Activated CD4-positive, alpha-beta T cell treated with anti-CD3 and anti-CD28 coated beads, Interleukin-2, amount 50 U/mL, for 16 hours (primary cell): ENCODE measurements at regions not wholly inside any gene's neighbourhood (a gene's known extent, or its start where the extent isn't known, plus 50 kb on each side); places are given as distances from the start of the nearest gene placed in this dataset.
"Not testable (repeated sequence)": the region's sequence is repeated elsewhere in the genome, so short reads cannot be mapped to it uniquely, and the experiment has no call there.

Source experiments
- DNase-seq: peaks from one replicate; pipeline ENCODE4 v3.0.0-alpha.2; 2020

DNA sequence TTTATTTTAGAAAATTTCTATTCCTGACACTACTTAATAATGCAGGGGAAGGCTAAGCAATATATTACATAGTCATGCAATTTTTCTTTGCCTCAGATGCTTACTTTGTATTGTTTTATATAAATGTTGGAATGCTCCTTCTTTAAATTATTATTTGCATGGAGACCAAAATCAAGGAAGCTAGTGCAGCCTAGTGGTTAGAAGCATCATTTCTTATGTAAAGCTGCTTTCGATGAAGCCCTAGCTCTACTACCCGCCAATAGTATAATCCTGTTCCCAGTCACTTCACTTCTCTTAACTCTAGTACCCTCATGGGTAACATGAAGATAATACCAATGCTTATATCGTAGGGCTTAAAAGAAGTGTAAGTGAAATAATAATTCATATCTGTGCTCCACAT, 198.9 kb downstream of the LRATD1 start:
- no peak for DNase-seq

DNA sequence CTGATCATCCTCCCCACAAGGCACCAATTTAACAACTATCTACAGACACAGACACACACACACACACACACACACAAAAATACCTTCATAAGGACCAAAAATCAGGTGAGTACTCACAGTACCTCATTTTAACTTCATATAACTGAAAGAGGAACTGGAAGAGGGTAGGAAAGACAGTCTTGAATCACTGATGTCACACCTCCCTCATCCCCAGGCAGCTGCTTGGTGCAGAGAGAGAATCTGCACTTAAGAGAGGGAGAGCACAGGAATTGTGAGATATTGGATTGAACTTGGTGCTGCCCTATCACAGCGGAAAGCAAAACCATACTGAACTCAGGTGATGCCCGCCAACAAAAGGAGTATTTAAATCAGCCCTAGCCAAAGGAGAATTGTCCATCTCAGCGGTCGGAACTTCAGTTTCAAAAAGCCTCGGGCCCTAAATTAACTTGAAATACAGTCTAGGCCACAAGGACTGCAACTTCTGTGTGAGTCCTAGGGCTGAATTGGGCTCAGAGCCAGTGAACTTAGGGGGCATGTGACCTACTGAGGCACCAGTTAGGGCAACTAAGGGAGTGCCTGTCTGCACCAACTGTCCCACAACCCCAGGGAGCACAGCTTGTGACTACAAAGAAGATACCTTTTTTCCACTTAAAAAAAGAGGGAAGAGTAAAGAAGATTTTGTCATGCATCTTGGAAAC, 211.1 kb downstream of the LRATD1 start:
- DNase-seq, result no peak

GRCh38 chr2:14855751-14856150, 223.2 kb downstream of the LRATD1 start:
- no peak for DNase-seq

- DNase-seq, result no peak
Measured at GRCh38 chr2:14861181-14861580, 228.7 kb downstream of the LRATD1 start.

- no peak for DNase-seq
Measured at GRCh38 chr2:14866736-14867352, 234.3 kb downstream of the LRATD1 start.

GRCh38 chr2:14867853-14868252, 235.3 kb downstream of the LRATD1 start:
- DNase-seq, result no peak

DNA sequence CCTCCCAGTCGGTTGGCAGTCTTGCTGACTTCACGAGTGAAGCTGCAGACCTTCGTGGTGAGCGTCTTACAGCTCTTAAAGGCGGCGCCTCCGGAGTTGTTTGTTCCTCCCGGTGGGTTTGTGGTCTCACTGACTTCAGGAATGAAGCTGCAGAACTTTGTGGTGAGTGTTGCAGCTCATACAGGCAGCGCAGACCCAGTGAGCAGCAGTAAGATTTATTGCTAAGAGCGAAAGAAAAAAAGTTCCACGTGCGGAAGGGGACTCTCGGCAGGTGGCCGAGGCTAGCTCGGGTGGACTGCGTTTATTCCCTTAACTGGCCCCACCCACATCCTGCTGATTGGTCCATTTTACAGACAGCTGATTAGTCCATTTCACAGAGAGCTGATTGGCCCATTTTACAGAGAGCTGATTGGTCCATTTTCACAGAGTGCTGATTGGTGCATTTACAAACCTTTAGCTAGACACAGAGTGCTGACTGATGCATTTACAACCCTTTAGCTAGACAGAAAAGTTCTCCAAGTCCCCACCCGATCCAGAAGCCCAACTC, 240.3 kb downstream of the LRATD1 start:
- peak; percentile 3 for DNase-seq

GRCh38 chr2:14881651-14882327, 249.3 kb downstream of the LRATD1 start:
- DNase-seq, result no peak

GRCh38 chr2:14884651-14885050, 252.1 kb downstream of the LRATD1 start:
- DNase-seq, result no peak

- DNase-seq, result no peak
Measured at GRCh38 chr2:14891546-14891945, 259.0 kb downstream of the LRATD1 start.

DNA sequence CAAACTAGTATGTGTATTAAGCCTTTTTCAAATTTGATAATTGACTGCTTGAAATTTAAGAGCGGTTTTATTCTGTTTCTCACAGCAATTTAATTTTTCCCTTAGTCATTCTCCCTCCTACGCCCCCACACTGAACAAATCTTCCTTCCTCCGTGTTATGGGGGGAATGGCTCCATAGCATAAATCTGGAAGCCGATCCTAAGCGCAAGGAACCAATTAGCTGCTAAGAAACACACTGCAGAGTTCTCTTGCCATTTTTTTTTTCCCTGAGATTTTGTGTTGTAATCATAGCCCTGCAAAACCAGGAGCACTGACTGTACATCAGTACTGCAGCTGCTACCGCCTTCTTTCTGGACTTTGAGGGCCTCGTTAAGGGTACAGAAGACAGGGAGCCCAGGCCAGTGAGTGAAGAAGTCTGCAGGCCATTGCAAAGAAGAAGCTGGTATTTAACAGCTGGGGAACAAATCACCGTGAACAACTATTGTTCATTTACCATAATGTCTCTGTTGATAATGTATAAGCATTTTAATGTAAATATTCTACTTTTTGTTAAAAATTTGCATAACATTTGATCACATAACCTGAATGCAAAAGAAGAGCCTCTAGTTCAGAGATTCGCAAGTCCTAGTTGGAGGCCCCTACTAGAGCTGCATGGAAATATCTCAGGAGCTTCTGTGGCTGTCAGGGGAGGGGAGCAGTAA, 264.0 kb downstream of the LRATD1 start:
- no peak for DNase-seq

DNA sequence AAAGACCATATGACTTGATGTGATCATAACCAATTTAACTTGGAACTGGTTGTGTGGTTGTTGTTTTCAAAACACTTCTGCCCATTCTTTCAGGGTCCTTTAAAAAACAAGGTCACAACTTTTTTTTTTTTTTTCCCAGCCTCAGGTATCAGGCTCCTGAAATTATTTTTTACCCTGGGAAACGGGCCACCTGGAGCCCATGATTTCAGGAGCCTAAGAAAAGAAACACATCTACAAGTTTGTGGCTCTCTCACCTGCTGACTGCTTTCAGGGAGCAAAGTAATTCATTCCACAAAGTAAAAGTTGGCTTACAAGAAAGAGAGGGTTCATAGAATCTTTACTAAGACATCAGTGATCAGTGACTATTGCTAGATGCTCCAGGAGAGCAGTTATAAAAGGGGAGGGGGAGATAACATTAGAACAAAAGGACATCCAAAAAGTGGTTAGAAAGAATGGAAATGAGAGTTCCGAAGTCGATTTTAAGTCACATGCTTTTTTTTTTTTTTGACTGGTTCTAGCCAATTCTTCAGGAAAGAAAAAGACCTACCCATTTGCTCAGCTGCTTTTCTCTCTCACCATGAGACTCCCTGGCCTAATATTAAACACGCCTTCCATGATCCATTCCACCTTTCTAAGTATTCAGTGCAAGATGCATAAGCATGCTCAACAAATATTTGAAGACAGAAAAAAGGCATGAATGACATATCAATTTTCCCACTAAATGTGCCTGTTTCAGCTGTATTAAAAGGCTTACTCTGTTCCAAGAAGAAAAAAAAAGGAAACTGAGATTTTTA, 267.3 kb downstream of the LRATD1 start:
- DNase-seq, result no peak

- DNase-seq, result no peak
Measured at GRCh38 chr2:14901737-14902136, 269.2 kb downstream of the LRATD1 start.

DNA sequence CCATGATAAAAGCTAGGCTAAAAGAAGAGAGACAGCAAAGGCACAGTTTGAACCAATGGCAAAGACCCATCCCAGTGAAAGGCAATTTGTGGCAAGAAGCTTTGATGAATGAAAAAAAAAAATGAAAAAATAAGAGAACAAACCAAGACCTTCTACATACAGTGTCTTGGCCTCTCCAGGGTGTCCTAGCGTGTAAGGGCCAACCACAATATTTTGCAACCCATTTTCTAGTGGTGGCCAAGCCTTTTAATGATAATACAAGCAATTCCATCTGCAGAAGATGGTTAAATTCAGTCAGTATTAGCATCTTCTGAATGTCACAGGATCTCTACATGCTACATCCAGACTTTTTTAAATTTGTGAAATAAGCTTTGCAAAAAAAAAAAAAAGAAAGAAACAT, 270.4 kb downstream of the LRATD1 start:
- no peak for DNase-seq

- DNase-seq, result peak; percentile 74
Measured at GRCh38 chr2:14903709-14904374, 271.3 kb downstream of the LRATD1 start.

- not testable (repeated sequence) for DNase-seq
Measured at GRCh38 chr2:14904378-14904777, 271.9 kb downstream of the LRATD1 start.

GRCh38 chr2:14905571-14905970, 273.1 kb downstream of the LRATD1 start:
- DNase-seq, result no peak

GRCh38 chr2:14907014-14907612, 274.6 kb downstream of the LRATD1 start:
- DNase-seq, result no peak

DNA sequence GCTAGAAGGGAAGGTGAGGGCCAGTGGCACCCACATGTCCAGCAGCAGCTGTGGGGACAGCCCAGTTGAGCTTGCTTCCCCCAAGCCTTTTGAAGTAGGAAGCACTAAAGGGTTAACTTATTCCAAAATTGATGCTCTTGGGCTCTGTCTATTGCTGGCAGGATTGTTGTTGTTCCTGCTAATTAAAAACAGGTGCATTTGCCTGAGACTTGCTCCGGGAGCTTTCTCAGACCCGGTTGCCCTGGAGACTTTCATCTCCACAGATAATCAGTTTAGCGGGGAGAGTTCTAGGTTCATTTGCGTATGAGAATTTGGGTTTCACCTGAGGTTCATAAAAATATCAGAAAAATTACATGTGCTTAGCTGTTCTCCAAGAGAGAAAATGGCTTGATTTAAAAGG, 277.3 kb downstream of the LRATD1 start:
- no peak for DNase-seq

DNA sequence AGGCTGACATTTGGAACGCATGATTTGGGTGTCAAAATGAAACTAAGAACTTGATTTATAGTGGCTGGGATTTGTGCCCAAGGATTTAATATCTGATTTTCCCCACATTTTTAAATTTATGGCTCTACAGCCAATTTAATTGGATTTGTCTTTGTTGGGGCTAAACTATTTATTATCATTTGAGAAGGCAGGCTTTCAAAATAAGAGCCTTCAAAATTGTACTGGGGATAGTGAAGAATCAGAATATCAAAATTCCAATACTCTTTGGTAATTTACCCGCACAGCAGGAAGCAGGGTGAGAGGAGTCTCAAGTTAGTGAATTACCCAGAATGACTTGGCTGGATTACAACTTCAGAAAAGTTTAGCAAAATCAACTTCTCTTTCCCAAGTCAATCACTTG, 278.1 kb downstream of the LRATD1 start:
- DNase-seq, result no peak

GRCh38 chr2:14915983-14916382, 283.5 kb downstream of the LRATD1 start:
- no peak for DNase-seq
